Jurkat, Clone E6-1 (cell line): ENCODE measurements at regions not wholly inside any gene's neighbourhood (a gene's known extent, or its start where the extent isn't known, plus 50 kb on each side); places are given as distances from the start of the nearest gene placed in this dataset.
"Not testable (repeated sequence)": the region's sequence is repeated elsewhere in the genome, so short reads cannot be mapped to it uniquely, and the experiment has no call there.

Experiments
- DNase-seq: peaks from one replicate; pipeline ENCODE4 v3.0.0-alpha.2; 2011; ENCODE audit warnings: low read depth, low spot score
- H3K4me3 ChIP-seq: 2 replicates; pipeline ENCODE4 v1.5.1; 2011; ENCODE audit warnings: mild to moderate bottlenecking, low read length, control low read depth, moderate library complexity

GRCh38 chr18:10343778-10344177 is 110.7 kb upstream of the APCDD1 start:
- DNase-seq, result no peak

GRCh38 chr18:10346749-10347415 is 107.6 kb upstream of the APCDD1 start:
- H3K4me3 ChIP-seq, result no peak overlapping the region
- DNase-seq, result no peak

More at GRCh38 chr18:10343778-10344177, 110.7 kb upstream of the APCDD1 start:
- H3K4me3 ChIP-seq, result no peak overlapping the region

- H3K4me3 ChIP-seq, result no peak overlapping the region
- no peak for DNase-seq
Observed at GRCh38 chr18:10349561-10349960, 104.9 kb upstream of the APCDD1 start.

GRCh38 chr18:10350661-10351060 is 103.8 kb upstream of the APCDD1 start:
- H3K4me3 ChIP-seq, result no peak overlapping the region

GRCh38 chr18:10351219-10351818 is 103.1 kb upstream of the APCDD1 start:
- no peak for DNase-seq
- H3K4me3 ChIP-seq, result no peak overlapping the region

More at GRCh38 chr18:10350661-10351060, 103.8 kb upstream of the APCDD1 start:
- no peak for DNase-seq

GRCh38 chr18:10351858-10352257 is 102.6 kb upstream of the APCDD1 start:
- DNase-seq, result no peak
- no peak overlapping the region for H3K4me3 ChIP-seq

- H3K4me3 ChIP-seq, result no peak overlapping the region
- DNase-seq, result no peak
Observed at GRCh38 chr18:10352671-10353070, 101.8 kb upstream of the APCDD1 start.

GRCh38 chr18:10353791-10354190 is 100.6 kb upstream of the APCDD1 start:
- DNase-seq, result no peak
- no peak overlapping the region for H3K4me3 ChIP-seq

- H3K4me3 ChIP-seq, result no peak overlapping the region
- no peak for DNase-seq
Observed at GRCh38 chr18:10354241-10354811, 100.1 kb upstream of the APCDD1 start.

GRCh38 chr18:10354890-10355289 is 99.5 kb upstream of the APCDD1 start:
- no peak for DNase-seq
- H3K4me3 ChIP-seq, result no peak overlapping the region

GRCh38 chr18:10356999-10357398 is 97.4 kb upstream of the APCDD1 start:
- not testable (repeated sequence) for H3K4me3 ChIP-seq, DNase-seq

GRCh38 chr18:10361660-10362059 is 92.8 kb upstream of the APCDD1 start:
- no peak overlapping the region for H3K4me3 ChIP-seq
- DNase-seq, result no peak

GRCh38 chr18:10365021-10365500 is 89.4 kb upstream of the APCDD1 start:
- DNase-seq, result no peak
- no peak overlapping the region for H3K4me3 ChIP-seq

GRCh38 chr18:10365901-10366300 is 88.5 kb upstream of the APCDD1 start:
- DNase-seq, result no peak
- no peak overlapping the region for H3K4me3 ChIP-seq

GRCh38 chr18:10367836-10368235 is 86.6 kb upstream of the APCDD1 start:
- no peak for DNase-seq
- no peak overlapping the region for H3K4me3 ChIP-seq

- DNase-seq, result no peak
- no peak overlapping the region for H3K4me3 ChIP-seq
Observed at GRCh38 chr18:10368456-10369453, 85.7 kb upstream of the APCDD1 start.

- DNase-seq, result no peak
- no peak overlapping the region for H3K4me3 ChIP-seq
Observed at GRCh38 chr18:10370716-10371115, 83.7 kb upstream of the APCDD1 start.

- no peak overlapping the region for H3K4me3 ChIP-seq
- no peak for DNase-seq
Observed at GRCh38 chr18:10371165-10371564, 83.3 kb upstream of the APCDD1 start.

- no peak overlapping the region for H3K4me3 ChIP-seq
- no peak for DNase-seq
Observed at GRCh38 chr18:10374195-10374594, 80.2 kb upstream of the APCDD1 start.
